ENCODE measurements at regions not wholly inside any gene's neighbourhood (a gene's known extent, or its start where the extent isn't known, plus 50 kb on each side); places are given as distances from the start of the nearest gene placed in this dataset.

- no peak overlapping the region for H3K4me2 ChIP-seq (ENCODE audit: low read length)
- H2AFZ ChIP-seq (ENCODE audit: insufficient read depth, low read length, poor library complexity), result no peak overlapping the region
- no peaks in the 10 kb centered on the region for H3K9me3 ChIP-seq (ENCODE audit: insufficient read depth, low read depth, low read length)
- H2BK5ac ChIP-seq (ENCODE audit: low read depth, low read length, poor library complexity), result no peak overlapping the region
- peaks cover 0 to 4% of the 10 kb centered on the region in 2 experiments for H3K4me1 ChIP-seq (ENCODE audit: control insufficient read depth in 1 of 2, insufficient read depth in 2 of 2, low read length in 2 of 2)
- no peak overlapping the region for H2BK12ac ChIP-seq (ENCODE audit: low read length)
- H4K8ac ChIP-seq (ENCODE audit: low read depth, low read length), result no peak overlapping the region
- no peak overlapping the region for H3K27ac ChIP-seq (ENCODE audit: low read depth, low read length)
- WGBS (ENCODE audit: extremely low coverage, insufficient coverage, insufficient read length), result no CpG with 5 or more reads among the region's 3 CpGs
- H4K91ac ChIP-seq (ENCODE audit: low read depth, low read length), result no peak overlapping the region
- no peaks in the 10 kb centered on the region for H3K79me2 ChIP-seq (ENCODE audit: control insufficient read depth, insufficient read depth, low read length, poor library complexity)
- no peak overlapping the region for H3K14ac ChIP-seq (ENCODE audit: low read length)
- H3K79me1 ChIP-seq (ENCODE audit: low read length), result no peaks in the 10 kb centered on the region
- H2BK120ac ChIP-seq (ENCODE audit: insufficient read depth, low read length, poor library complexity), result no peak overlapping the region
- no peak overlapping the region for H3K18ac ChIP-seq (ENCODE audit: low read length)
- H2AK5ac ChIP-seq (ENCODE audit: low read length), result no peak overlapping the region
- H3K27me3 ChIP-seq (ENCODE audit: insufficient read depth, low read length), result no peaks in the 10 kb centered on the region
- H3K4ac ChIP-seq (ENCODE audit: low read depth, low read length), result no peak overlapping the region
- H3K23ac ChIP-seq (ENCODE audit: low read length), result no peak overlapping the region
- H3K36me3 ChIP-seq (ENCODE audit: control insufficient read depth in 1 of 2, insufficient read depth in 2 of 2, low read length in 2 of 2), result no peaks in the 10 kb centered on the region
- H4K12ac ChIP-seq (ENCODE audit: low read depth, low read length), result no peak overlapping the region
- no peak overlapping the region for H3K4me3 ChIP-seq (ENCODE audit: low read depth, low read length)
- no peak overlapping the region for H3K9ac ChIP-seq (ENCODE audit: low read length)
- peak; percentile 88 to 94 for DNase-seq
Measured at GRCh38 chr3:23738944-23739343, 66.8 kb upstream of the UBE2E1 start.

- H2BK12ac ChIP-seq (ENCODE audit: low read length), result no peak overlapping the region
- H3K4me2 ChIP-seq (ENCODE audit: low read length), result no peak overlapping the region
- H3K4me3 ChIP-seq (ENCODE audit: low read depth, low read length), result no peak overlapping the region
- peaks cover 0 to 4% of the 10 kb centered on the region in 2 experiments for H3K4me1 ChIP-seq (ENCODE audit: control insufficient read depth in 1 of 2, insufficient read depth in 2 of 2, low read length in 2 of 2)
- H3K79me1 ChIP-seq (ENCODE audit: low read length), result no peaks in the 10 kb centered on the region
- H2AFZ ChIP-seq (ENCODE audit: insufficient read depth, low read length, poor library complexity), result no peak overlapping the region
- H3K9me3 ChIP-seq (ENCODE audit: insufficient read depth, low read depth, low read length), result no peaks in the 10 kb centered on the region
- no peak overlapping the region for H4K12ac ChIP-seq (ENCODE audit: low read depth, low read length)
- H3K9ac ChIP-seq (ENCODE audit: low read length), result no peak overlapping the region
- H3K27ac ChIP-seq (ENCODE audit: low read depth, low read length), result no peak overlapping the region
- H3K27me3 ChIP-seq (ENCODE audit: insufficient read depth, low read length), result no peaks in the 10 kb centered on the region
- H3K4ac ChIP-seq (ENCODE audit: low read depth, low read length), result no peak overlapping the region
- H2BK120ac ChIP-seq (ENCODE audit: insufficient read depth, low read length, poor library complexity), result no peak overlapping the region
- H4K8ac ChIP-seq (ENCODE audit: low read depth, low read length), result no peak overlapping the region
- no peaks in the 10 kb centered on the region for H3K79me2 ChIP-seq (ENCODE audit: control insufficient read depth, insufficient read depth, low read length, poor library complexity)
- no CpG with 5 or more reads among the region's 1 CpG for WGBS (ENCODE audit: extremely low coverage, insufficient coverage, insufficient read length)
- H3K36me3 ChIP-seq (ENCODE audit: control insufficient read depth in 1 of 2, insufficient read depth in 2 of 2, low read length in 2 of 2), result no peaks in the 10 kb centered on the region
- H3K23ac ChIP-seq (ENCODE audit: low read length), result no peak overlapping the region
- no peak overlapping the region for H2BK5ac ChIP-seq (ENCODE audit: low read depth, low read length, poor library complexity)
- DNase-seq, result peak; percentile 41 to 63
- no peak overlapping the region for H3K18ac ChIP-seq (ENCODE audit: low read length)
- H2AK5ac ChIP-seq (ENCODE audit: low read length), result no peak overlapping the region
- no peak overlapping the region for H3K14ac ChIP-seq (ENCODE audit: low read length)
- peak overlapping the region; percentile 34 for H4K91ac ChIP-seq (ENCODE audit: low read depth, low read length)
Measured at GRCh38 chr3:23739536-23739935, 66.2 kb upstream of the UBE2E1 start.

- Histone ChIP-seq H4K91ac (ENCODE audit: low read depth, low read length) (no peak overlapping the region), H3K18ac (ENCODE audit: low read length) (no peak overlapping the region), H3K36me3 (ENCODE audit: control insufficient read depth in 1 of 2, insufficient read depth in 2 of 2, low read length in 2 of 2) (no peaks in the 10 kb centered on the region), H3K4me3 (ENCODE audit: low read depth, low read length) (no peak overlapping the region), H3K4me1 (ENCODE audit: control insufficient read depth in 1 of 2, insufficient read depth in 2 of 2, low read length in 2 of 2) (peaks cover 0 to 4% of the 10 kb centered on the region in 2 experiments), H3K9me3 (ENCODE audit: insufficient read depth, low read depth, low read length) (no peaks in the 10 kb centered on the region), H3K27ac (ENCODE audit: low read depth, low read length) (no peak overlapping the region), H2BK5ac (ENCODE audit: low read depth, low read length, poor library complexity) (no peak overlapping the region), H2AFZ (ENCODE audit: insufficient read depth, low read length, poor library complexity) (no peak overlapping the region), H2BK12ac (ENCODE audit: low read length) (no peak overlapping the region), H3K79me1 (ENCODE audit: low read length) (no peaks in the 10 kb centered on the region), H3K79me2 (ENCODE audit: control insufficient read depth, insufficient read depth, low read length, poor library complexity) (no peaks in the 10 kb centered on the region), H3K9ac (ENCODE audit: low read length) (no peak overlapping the region), H4K12ac (ENCODE audit: low read depth, low read length) (no peak overlapping the region), H3K27me3 (ENCODE audit: insufficient read depth, low read length) (no peaks in the 10 kb centered on the region), H2AK5ac (ENCODE audit: low read length) (no peak overlapping the region), H2BK120ac (ENCODE audit: insufficient read depth, low read length, poor library complexity) (no peak overlapping the region), H3K14ac (ENCODE audit: low read length) (no peak overlapping the region), H3K23ac (ENCODE audit: low read length) (no peak overlapping the region), H4K8ac (ENCODE audit: low read depth, low read length) (no peak overlapping the region), H3K4ac (ENCODE audit: low read depth, low read length) (no peak overlapping the region), H3K4me2 (ENCODE audit: low read length) (no peak overlapping the region)
- WGBS (ENCODE audit: extremely low coverage, insufficient coverage, insufficient read length), result no CpG with 5 or more reads among the region's 2 CpGs
- peak in 1 of 2 donors; percentile 19 for DNase-seq
Measured at GRCh38 chr3:23740517-23740965, 65.2 kb upstream of the UBE2E1 start.

- H3K27me3 ChIP-seq (ENCODE audit: insufficient read depth, low read length), result no peaks in the 10 kb centered on the region
- H4K8ac ChIP-seq (ENCODE audit: low read depth, low read length), result no peak overlapping the region
- no peak overlapping the region for H3K27ac ChIP-seq (ENCODE audit: low read depth, low read length)
- H3K4me3 ChIP-seq (ENCODE audit: low read depth, low read length), result no peak overlapping the region
- H3K4me1 ChIP-seq (ENCODE audit: control insufficient read depth in 1 of 2, insufficient read depth in 2 of 2, low read length in 2 of 2), result peaks cover 0 to 4% of the 10 kb centered on the region in 2 experiments
- DNase-seq, result no peak
- no peak overlapping the region for H3K4ac ChIP-seq (ENCODE audit: low read depth, low read length)
- H3K79me1 ChIP-seq (ENCODE audit: low read length), result no peaks in the 10 kb centered on the region
- H3K79me2 ChIP-seq (ENCODE audit: control insufficient read depth, insufficient read depth, low read length, poor library complexity), result no peaks in the 10 kb centered on the region
- no peak overlapping the region for H4K91ac ChIP-seq (ENCODE audit: low read depth, low read length)
- no peak overlapping the region for H3K9ac ChIP-seq (ENCODE audit: low read length)
- no peak overlapping the region for H3K14ac ChIP-seq (ENCODE audit: low read length)
- H2BK120ac ChIP-seq (ENCODE audit: insufficient read depth, low read length, poor library complexity), result no peak overlapping the region
- no peak overlapping the region for H2AK5ac ChIP-seq (ENCODE audit: low read length)
- WGBS (ENCODE audit: extremely low coverage, insufficient coverage, insufficient read length), result no CpG with 5 or more reads among the region's 7 CpGs
- H3K18ac ChIP-seq (ENCODE audit: low read length), result no peak overlapping the region
- H2BK5ac ChIP-seq (ENCODE audit: low read depth, low read length, poor library complexity), result no peak overlapping the region
- H3K9me3 ChIP-seq (ENCODE audit: insufficient read depth, low read depth, low read length), result no peaks in the 10 kb centered on the region
- H2AFZ ChIP-seq (ENCODE audit: insufficient read depth, low read length, poor library complexity), result no peak overlapping the region
- H3K23ac ChIP-seq (ENCODE audit: low read length), result no peak overlapping the region
- no peak overlapping the region for H3K4me2 ChIP-seq (ENCODE audit: low read length)
- H2BK12ac ChIP-seq (ENCODE audit: low read length), result no peak overlapping the region
- H3K36me3 ChIP-seq (ENCODE audit: control insufficient read depth in 1 of 2, insufficient read depth in 2 of 2, low read length in 2 of 2), result no peaks in the 10 kb centered on the region
- no peak overlapping the region for H4K12ac ChIP-seq (ENCODE audit: low read depth, low read length)
Measured at GRCh38 chr3:23741036-23741706, 64.6 kb upstream of the UBE2E1 start.

Measured in trophoblast cell (in vitro differentiated cells and primary cell).